AG09309 (cell line): ENCODE measurements at regions not wholly inside any gene's neighbourhood (a gene's known extent, or its start where the extent isn't known, plus 50 kb on each side); places are given as distances from the start of the nearest gene placed in this dataset.

Experiments
- DNase-seq: peaks from one replicate; pipeline ENCODE4 v3.0.0-alpha.2; 2010; ENCODE audit warnings: low read depth
- H3K4me3 ChIP-seq: 2 replicates; pipeline ENCODE4 v1.5.1; 2011; ENCODE audit warnings: mild to moderate bottlenecking, low read depth, low read length, moderate library complexity; ENCODE audit not compliant: control insufficient read depth
- CTCF ChIP-seq: IDR thresholded peaks from 2 replicates; pipeline ENCODE4 v1.5.1; 2011; ENCODE audit warnings: mild to moderate bottlenecking, low read depth, low read length, inconsistent platforms; ENCODE audit not compliant: insufficient read depth, control insufficient read depth; ENCODE audit errors: missing control alignments

DNA sequence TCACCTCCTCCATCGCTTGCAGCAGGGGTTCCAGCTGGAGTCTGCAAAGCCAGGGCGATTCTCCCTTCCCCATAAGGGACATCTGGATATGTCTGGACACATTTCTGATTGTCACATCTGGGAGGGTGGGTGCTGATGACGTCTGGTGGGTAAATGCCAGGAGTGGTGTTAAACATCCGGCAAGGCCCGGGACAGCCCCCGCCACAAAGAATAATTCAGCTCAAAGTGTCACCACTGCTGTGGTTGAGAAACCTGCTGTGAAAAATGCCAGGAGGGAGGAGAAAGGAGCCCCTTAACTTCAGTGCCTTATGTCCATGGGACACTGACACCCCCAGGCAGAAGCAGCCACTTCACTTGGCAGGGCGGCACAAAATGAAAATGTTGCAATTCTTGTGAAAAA, 179.4 kb upstream of the SDK2 start:
- no peak for DNase-seq
- no peak for TF ChIP-seq CTCF
- H3K4me3 ChIP-seq = no peak overlapping the region

DNA sequence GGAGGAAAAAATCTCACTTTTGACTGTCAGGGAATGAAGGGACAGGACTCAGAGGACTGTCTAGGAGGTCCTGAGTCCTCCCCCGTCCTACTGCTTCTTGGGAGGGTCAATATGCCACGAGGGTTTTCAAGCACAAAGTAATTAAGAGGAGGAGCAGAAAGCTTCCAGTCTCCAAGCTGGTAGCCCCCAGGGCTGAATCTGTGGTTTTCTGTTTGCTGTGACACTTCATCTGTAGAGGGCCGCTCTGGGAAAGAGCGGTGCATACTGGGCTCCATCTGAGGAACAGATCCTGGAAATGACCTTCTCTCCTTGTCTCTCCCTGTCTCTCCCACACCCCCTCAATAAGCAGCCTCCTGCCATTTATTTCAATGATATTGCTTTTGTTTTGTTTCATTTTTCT, 180.1 kb upstream of the SDK2 start:
- no peak for TF ChIP-seq CTCF
- no peak overlapping the region for H3K4me3 ChIP-seq
- DNase-seq = no peak

GRCh38 chr17:73826181-73826871, 182.1 kb upstream of the SDK2 start:
- DNase-seq = no peak
- TF ChIP-seq CTCF = no peak

DNA sequence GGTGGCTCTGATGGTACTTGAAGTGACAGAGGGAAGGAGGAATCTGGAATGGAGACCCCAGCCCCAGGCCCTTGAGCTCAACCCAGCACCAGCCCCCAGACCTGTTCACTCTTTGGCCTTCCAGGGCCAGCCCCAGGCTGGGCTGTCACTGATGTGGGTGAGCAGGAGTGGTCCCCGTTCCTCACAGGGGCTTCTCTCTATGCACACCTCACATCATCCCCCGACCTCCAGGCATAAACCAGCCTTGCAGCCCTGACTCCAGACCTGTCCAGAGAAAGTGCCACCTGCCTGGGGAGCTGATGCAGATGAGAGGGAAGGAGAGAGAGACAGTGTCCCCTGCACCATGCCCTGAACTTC, 182.6 kb upstream of the SDK2 start:
- TF ChIP-seq CTCF = no peak

More at GRCh38 chr17:73826181-73826871, 182.1 kb upstream of the SDK2 start:
- no peak overlapping the region for H3K4me3 ChIP-seq

GRCh38 chr17:73827627-73828291, 183.5 kb upstream of the SDK2 start:
- no peak overlapping the region for H3K4me3 ChIP-seq
- TF ChIP-seq CTCF = no peak
- DNase-seq = no peak

More for the DNA sequence above, 182.6 kb upstream of the SDK2 start:
- H3K4me3 ChIP-seq = no peak overlapping the region
- no peak for DNase-seq

- DNase-seq = no peak
- H3K4me3 ChIP-seq = no peak overlapping the region
- TF ChIP-seq CTCF = no peak
These were observed 185.5 kb upstream of the SDK2 start for GRCh38 chr17:73829676-73830280.
